Prostate gland (tissue), 2 donors: ENCODE measurements at regions not wholly inside any gene's neighbourhood (a gene's known extent, or its start where the extent isn't known, plus 50 kb on each side); places are given as distances from the start of the nearest gene placed in this dataset.

ENCODE experiments used
- POLR2A ChIP-seq: fragments of 450-650 bp; IDR thresholded peaks from one replicate; pipeline ENCODE4 v1.6.1; 2016; ENCODE audit warnings: antibody characterized with exemption, mild to moderate bottlenecking
- TF ChIP-seq, protein P1 (sequence below), 4 experiments: fragments of 200-600 bp in 2 of 4; fragments of 450-650 bp in 2 of 4; sonication (generic) in 2 of 4; IDR thresholded peaks; 1 replicate in 3 of 4; 2 replicates in 1 of 4; pipeline ENCODE4 v1.5.1; 2016 to 2019; ENCODE audit warnings: antibody characterized with exemption in 4 of 4, mild to moderate bottlenecking in 2 of 4, moderate library complexity in 2 of 4

DNA sequence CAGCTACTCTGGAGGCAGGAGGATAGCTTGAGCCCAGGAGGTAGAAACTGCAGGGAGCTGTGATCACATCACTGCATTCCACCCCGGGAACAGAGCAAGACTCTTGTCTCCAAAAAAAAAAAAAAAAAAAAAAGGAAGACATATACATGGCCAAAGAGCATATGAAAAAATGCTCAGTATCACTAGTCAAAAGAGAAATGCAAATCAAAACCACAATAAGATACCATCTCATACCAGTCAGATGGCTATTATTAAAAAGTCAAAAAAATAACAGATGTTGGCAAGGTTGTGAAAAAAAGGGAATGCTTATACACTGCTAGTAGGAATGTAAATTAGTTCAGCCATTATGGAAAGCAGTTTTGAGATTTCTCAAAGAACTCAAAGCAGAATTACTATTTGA is 174.8 kb upstream of the ATF7IP start:
- no peak for TF ChIP-seq POLR2A
- TF ChIP-seq, protein P1, sequence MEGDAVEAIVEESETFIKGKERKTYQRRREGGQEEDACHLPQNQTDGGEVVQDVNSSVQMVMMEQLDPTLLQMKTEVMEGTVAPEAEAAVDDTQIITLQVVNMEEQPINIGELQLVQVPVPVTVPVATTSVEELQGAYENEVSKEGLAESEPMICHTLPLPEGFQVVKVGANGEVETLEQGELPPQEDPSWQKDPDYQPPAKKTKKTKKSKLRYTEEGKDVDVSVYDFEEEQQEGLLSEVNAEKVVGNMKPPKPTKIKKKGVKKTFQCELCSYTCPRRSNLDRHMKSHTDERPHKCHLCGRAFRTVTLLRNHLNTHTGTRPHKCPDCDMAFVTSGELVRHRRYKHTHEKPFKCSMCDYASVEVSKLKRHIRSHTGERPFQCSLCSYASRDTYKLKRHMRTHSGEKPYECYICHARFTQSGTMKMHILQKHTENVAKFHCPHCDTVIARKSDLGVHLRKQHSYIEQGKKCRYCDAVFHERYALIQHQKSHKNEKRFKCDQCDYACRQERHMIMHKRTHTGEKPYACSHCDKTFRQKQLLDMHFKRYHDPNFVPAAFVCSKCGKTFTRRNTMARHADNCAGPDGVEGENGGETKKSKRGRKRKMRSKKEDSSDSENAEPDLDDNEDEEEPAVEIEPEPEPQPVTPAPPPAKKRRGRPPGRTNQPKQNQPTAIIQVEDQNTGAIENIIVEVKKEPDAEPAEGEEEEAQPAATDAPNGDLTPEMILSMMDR (IDR thresholded peaks at IDR 0.05): no peak
